GM12878 (cell line): ENCODE measurements at regions not wholly inside any gene's neighbourhood (a gene's known extent, or its start where the extent isn't known, plus 50 kb on each side); places are given as distances from the start of the nearest gene placed in this dataset.

ENCODE experiments used
- CTCF ChIP-seq, 3 experiments: IDR thresholded peaks in 2 of 3; conservative IDR thresholded peaks in 1 of 3; 2 replicates each; pipeline ENCODE4 v1.5.1; 2011; ENCODE audit warnings: low read depth in 3 of 3, low read length in 3 of 3, mild to moderate bottlenecking in 3 of 3, control low read depth in 2 of 3, moderate library complexity in 2 of 3, inconsistent platforms in 1 of 3, mixed read lengths in 1 of 3; ENCODE audit not compliant: control insufficient read depth in 2 of 3, insufficient read depth in 1 of 3; ENCODE audit errors: extremely low read depth in 1 of 3
- HDAC2 ChIP-seq: fragments of 200-600 bp; sonication (generic); IDR thresholded peaks from 2 replicates; pipeline ENCODE4 v1.6.1; 2017
- IRF5 ChIP-seq: fragments of 450-650 bp; IDR thresholded peaks from 2 replicates; pipeline ENCODE4 v1.6.1; 2017; ENCODE audit warnings: borderline replicate concordance
- MYC ChIP-seq: IDR thresholded peaks from 2 replicates; pipeline ENCODE4 v1.6.1; 2011; ENCODE audit warnings: mild to moderate bottlenecking, low read length, moderate library complexity, inconsistent platforms; ENCODE audit not compliant: insufficient read depth, insufficient replicate concordance, insufficient read length, severe bottlenecking
- POLR2A ChIP-seq: IDR thresholded peaks from 2 replicates; pipeline ENCODE4 v1.6.1; 2011; ENCODE audit warnings: low read depth, mild to moderate bottlenecking, low read length
- POLR2AphosphoS5 ChIP-seq: IDR thresholded peaks from 2 replicates; pipeline ENCODE4 v1.6.1; 2011; ENCODE audit warnings: mild to moderate bottlenecking, low read length, inconsistent platforms

DNA sequence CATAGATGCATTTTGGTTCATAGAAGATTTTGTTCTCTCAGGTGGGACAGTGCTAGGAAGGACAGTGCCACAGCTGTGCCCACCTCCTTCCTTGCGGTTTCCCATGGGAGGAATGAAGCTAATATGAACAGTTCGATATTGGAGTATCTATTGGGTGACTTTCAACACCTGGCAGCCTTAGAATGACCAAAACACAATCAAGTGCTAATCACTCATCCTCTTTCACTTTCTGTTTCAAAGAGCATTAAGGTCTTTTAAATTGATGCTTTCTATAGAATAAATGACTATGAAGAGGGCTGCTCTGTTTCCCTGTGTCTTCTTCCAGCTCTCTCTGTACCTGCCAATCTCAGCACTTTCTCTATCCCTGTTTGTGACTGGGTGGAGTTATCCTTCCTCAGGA is 784.0 kb downstream of the MRPL39 start:
- TF ChIP-seq MYC = no peak
- TF ChIP-seq POLR2A = no peak
- no peak for TF ChIP-seq CTCF (IDR thresholded peaks at IDR 0.05 in 2 of 3, conservative IDR thresholded peaks at IDR 0.05 in 1 of 3; ENCODE audit: control insufficient read depth in 2 of 3, extremely low read depth in 1 of 3, insufficient read depth in 1 of 3, low read depth in 3 of 3, low read length in 3 of 3)
- no peak for TF ChIP-seq IRF5
- TF ChIP-seq HDAC2 = no peak
- TF ChIP-seq POLR2AphosphoS5 = no peak
